NCI-H526 (cell line): ENCODE measurements at regions not wholly inside any gene's neighbourhood (a gene's known extent, or its start where the extent isn't known, plus 50 kb on each side); places are given as distances from the start of the nearest gene placed in this dataset.

Source experiments
- DNase-seq, 2 experiments: peaks; one replicate each; lab custom pipeline; 2025; lab: John Stamatoyannopoulos, UW

DNA sequence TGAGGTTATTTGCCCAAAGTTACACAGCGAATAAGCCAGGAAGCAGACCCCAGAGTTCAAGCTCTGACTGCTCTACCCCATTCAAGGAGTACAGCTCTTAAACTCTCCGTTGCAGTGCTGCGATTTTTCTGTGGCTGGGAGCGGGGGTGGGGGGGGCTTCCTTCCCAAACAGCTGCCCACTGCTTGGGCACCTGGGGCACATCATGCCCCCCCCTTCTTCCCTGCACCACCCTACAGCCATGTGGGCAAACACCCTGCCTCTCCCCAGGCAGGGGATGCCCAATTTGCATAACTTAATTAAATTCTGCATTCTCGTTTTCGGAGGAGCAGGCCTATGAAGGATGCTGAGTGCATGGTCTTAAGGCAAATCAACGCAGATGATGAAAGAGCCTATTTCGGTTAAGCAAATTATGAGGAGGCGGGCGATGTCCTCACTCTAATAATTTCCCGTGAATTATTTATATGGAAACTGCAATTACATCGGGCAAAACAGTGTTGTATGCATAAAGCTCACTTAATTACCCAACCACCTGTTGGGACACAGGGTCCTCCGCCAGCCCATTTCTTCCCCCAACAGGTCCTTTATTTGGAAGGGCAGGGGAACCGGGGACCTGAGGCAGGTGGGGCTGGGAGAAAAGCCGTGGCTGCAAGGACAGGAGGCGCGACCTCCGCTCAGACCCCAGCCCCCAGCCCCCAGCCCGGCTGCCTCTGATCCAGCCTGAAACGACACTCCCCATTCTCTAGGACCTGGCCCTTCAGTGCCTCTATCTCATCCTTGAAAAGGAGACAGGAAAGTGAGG, 610.5 kb downstream of the BUD13 start:
- DNase-seq = peak; percentile 93 to 94

DNA sequence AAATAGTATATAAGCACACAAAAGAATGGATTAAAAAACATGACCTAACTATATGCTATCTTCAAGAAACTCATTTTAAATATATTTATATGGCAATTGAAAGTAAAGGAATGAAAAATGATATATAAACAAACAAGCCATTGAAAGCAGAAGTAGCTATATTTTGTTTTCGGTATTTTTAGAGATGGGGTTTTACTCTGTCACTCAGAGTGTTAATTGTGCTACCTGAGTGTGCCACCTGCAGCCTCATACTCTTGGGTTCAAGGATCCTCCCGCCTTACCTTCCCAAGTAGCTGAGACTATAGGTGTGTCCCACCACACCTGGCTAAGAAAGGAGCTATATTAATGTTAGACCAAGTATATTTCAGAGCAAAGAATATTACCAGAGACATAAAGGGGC, 624.1 kb downstream of the BUD13 start:
- DNase-seq = no peak

DNA sequence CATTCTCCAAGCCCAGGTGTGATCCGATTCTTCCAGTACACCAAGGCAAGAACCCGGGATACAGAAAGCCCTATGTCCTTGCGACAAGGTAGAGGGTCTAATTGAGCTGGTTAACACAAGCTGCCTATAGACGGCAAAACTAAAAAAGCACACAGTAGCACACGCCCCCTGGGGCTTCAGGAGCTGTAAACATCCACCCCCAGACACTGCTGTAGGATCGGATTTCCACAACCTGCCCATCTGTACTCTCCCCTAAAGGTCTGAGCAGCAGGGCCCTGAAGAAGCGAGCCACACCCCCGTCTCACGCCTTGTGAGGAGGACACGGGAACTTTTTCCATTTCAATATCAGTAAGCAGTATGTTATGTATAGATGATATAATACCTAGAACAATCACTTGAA, 624.7 kb downstream of the BUD13 start:
- peak in 1 of 2 experiments; percentile 51 for DNase-seq

DNA sequence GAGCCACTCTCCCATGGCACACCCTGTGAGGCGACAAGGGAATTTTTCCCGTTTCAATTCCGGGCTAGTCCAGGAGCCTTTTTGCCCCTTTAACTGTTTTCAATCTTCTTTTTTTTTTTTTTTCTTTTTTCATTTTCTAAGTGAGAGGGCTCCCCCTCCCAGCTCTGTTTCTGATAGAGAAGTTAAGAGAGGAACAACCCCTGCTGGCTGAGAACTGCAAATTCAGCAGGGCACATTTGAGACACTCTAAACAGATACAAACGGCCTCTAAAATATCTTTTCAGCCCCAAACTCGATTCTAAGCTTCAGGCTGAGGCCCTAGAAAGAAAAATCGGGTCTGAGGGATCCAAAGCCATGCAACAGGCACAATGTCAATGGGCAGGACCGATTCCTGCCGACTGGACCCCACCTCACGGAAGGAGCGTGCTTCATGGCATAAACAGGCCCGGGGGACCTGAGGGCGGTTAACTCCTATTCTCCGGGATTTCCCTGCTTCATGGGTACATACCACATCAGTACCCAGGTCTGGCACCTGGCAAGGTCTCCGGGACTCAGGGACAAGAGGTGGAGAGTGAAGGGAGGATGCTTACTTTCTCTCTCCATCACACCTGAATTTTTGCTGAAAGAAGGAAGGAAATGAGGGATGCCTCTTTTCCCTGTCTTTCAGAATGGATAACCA, 627.5 kb downstream of the BUD13 start:
- DNase-seq = no peak

DNA sequence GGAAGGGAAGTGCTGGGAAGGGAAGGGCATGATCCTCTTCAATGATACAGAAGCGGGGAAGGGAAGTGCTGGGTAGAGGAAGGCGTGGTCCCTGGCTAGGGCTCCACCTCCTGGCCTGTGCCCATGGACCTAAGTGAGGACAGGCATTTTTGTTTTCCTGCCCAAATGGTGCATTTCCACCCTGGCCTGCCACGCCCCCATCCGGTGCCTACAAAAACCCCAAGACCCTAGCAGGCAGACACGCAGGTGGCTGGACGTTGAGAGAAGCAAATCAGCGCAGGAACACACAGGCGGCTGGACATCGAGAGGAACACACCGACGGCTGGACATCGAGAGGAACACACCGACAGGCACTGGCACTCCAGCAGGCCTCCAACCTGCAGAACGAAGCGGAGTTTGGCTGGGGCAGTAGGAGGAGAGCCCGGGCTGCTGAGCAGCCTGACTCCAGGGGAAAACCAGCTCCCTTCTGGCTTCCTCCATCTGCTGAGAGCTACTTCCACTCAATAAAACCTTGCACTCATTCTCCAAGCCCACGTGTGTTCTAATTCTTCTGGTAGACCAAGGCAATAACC, 628.3 kb downstream of the BUD13 start:
- no peak for DNase-seq

DNA sequence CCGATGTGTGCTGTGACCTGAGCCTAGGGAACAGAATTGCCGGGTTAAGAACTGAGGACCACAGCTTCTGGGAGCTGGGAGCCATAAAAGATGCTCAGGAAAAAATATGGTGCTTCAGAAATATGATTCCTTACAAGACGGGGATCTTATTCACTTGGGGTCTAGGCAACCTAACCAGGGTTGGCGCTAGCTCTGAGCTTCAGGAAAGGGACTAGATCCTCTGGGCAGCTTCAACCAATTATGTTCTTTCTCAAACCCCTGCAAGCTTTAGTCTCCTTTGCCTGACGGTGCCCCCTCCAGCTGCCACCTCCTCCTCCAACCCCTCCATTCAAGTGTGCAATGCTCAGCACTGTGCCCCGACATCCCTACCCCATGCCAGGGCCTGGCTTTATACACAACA, 634.1 kb upstream of the CADM1 start:
- no peak for DNase-seq

DNA sequence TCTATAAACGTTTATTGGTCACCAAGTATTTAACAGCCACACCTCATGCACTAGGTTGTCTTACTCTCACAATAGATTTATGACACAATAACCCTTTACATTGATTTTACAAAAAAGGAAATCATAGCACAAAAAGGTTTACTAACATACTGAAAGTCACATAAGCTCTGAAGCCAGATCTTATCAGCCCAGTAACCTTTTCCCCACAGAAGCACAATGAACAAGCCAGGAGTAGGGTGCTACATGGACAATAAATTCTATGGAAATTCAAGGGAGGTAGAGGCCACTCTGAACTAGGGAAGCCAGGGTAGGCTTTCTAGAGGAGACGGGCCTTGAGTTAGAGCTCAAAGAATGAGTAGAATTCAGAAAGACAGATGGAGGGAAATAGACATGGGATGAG, 633.5 kb upstream of the CADM1 start:
- peak; percentile 85 to 91 for DNase-seq

DNA sequence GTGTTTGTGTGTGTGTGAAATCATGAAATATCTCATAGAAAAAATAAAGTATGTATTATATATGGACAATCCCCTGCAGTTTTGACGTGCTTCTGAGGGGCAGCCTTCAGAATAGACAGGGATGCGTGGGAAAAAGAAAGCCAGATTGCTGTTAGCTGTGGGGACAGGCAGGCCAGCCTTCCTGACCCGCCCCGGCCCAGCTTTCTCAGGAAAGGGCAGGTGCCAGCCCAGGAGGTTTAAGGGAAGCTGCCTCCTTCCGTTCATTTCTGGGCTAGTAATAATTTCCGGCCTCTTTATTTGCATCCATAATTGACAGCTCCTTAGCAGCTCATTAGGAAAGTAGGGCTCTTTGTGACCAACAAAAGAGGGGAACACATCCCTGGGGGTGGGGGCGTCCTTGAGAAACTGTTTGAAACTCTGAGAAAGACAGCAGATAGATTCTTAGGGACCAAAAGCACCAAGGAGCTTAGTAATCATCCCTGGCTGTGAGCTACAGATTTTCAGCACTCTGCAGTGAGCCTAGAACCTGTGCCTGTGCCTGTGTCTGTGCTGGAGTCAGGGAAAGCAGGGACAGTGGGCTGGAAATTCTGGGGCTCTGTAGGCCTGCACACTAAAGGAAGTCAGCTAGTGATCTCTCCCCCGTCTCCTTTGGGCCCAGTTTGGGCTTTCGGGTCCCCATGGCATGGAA, 632.9 kb upstream of the CADM1 start:
- DNase-seq = peak; percentile 42 to 75

DNA sequence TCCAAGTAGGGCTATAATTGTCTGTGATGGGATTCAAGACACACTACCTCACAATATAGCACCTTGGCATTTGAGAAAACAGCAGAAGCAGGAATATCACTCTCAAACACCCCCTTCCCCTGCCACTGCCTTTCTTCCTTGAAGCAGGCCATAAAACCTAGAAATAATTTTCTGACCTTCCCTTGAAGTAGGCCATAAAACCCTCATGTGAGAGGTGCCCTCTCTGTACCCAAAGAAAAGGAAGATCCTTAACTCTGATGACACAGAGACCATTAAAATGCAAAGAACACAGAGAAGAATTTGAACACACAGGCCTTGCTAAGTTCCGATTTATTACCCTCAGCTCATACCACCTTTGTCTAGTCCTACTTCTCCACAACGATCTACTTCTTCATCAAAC, 631.7 kb upstream of the CADM1 start:
- DNase-seq = no peak

DNA sequence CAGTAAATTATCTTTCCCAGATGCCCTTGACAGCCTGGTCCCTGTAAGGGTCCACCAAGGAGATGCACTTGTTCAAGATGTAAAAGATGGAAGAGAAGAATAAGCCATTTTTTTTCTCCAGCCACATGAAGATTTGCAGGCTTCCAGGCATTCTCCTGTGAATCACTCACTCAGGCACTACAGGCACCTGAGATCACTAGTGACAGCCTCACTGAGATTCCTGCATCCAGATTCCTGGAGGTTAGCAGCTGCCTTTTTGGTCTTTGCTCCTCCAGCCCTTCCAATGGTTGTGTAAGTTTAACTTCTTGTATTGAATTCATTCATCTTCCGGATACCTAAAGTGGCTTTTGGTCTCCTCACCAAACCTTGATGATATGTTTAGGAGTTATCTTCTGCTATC, 630.2 kb upstream of the CADM1 start:
- DNase-seq = no peak

DNA sequence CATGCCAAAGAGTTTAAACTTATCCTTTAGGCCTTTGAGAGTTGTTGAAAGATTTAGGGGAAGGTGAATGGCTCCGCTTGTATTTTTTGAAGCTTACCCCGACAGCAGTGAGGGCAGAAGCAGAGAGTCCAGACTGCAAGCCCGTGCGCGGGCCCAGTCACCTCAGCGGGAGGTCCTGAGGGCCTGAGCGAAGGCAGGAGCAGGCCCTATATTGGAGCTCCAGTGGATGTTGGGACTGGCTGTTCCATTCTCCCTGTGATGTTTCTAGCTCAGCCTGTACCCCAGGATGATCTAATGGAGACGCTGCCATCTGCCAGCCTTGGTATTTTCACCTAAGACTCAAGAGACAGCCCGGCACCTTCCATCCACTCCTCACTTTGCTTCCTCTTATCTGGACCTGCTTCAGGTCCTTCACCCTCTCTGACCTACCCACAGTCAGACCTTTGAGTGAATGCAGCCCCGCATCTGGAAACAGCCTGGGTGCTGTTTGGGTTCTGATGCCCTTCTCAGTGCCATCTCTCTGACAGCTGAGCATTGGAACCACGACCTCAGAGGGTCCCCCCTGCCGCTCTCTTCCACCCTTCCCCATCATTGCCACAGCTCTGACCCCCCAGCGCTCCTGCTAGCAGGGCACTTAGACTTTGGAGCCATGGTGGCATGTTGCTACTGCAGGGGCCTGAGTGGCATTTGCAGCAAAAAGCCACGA, 628.2 kb upstream of the CADM1 start:
- DNase-seq = no peak

DNA sequence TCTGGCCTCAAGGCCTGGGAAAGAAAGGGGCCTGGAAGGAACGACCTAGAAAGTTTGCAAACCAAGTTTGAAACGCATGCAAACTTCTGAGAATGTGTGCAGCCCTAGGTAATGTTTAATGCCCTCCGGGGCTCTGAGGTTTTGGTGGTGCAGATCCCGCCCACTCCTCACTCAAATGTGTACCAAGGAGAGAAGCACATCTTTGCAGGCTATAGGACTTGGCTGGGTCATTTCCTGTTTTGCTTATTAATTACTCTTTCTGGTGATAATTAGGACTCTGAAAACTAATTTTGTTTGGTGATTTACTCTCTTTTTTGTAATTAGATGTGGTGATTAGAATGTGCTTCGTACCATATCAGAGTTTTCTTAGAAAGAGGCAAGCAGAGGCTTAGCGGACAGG, 625.9 kb upstream of the CADM1 start:
- DNase-seq = no peak

DNA sequence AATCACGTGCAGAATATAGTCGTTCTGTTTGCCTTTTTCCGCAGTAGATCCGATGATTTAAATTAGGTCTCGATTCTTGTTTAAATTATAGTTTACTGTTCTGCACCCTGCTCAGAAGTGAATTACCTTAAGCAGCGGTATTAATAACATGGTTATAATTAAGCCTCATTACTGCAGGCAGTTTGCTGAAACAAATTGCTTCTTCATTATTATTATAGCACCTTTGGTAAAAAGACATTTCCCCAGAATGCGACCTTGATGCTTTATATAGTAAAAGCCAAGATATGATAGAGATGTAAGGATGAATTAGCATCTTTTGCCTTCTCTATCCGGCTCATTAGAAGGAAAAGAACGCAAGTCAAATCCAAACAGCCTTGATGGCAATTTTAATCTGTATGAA, 625.2 kb upstream of the CADM1 start:
- DNase-seq = no peak

DNA sequence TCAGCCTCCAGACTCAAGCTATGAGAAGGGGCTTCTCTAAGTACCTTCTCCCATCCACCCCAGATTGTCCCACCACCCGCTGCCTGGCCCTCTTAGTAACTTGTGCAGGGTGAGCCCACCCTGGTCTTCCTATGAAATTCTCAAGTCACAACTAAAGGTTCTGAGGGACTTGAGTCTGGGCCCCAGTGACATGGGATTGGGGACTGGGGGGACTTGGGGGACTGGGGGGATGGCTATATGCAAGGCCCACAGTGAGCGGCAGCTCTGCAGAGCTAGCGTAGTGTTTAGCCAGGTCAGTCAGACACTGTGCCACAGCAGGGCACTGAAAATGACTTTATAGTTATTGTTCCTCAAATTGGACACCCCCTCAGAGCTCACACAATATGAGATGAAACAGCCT, 622.3 kb upstream of the CADM1 start:
- DNase-seq = no peak

DNA sequence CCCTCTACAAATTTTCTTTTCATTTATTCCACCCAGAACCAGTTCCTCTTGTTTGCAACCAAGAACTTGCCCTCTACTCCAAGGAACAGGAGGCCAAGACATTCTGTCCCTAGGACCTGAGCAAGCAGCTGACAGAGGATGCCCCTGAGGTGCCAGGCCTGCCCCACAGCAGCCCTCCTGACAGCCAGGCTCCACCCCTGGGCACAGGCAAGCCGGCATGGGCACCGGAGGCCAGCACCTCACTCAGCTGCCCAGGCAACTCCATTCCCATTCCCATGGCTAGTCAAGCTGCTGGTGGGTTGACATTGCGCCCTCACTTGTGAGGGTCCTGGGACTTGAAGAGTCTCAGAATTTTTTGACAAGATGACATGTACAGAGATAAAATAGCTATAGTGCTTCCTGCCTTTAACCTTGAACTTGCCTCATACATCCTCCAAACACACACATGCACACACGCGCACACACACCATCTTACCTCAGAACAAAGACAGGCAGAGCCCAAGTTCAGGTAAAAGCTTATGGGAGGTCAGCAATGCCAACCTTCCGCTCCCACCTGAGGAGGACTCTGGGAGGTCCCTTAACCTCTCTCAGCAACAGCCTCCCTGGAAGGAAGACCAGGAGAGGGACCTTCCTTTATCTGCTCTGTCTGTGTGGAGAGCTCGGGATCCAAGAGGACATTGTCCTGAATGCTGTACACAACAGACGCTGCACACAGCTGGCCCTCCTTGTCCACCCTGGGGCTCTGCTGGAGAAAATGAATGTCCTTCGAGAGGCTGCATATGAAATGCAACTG, 620.9 kb upstream of the CADM1 start:
- DNase-seq = no peak

DNA sequence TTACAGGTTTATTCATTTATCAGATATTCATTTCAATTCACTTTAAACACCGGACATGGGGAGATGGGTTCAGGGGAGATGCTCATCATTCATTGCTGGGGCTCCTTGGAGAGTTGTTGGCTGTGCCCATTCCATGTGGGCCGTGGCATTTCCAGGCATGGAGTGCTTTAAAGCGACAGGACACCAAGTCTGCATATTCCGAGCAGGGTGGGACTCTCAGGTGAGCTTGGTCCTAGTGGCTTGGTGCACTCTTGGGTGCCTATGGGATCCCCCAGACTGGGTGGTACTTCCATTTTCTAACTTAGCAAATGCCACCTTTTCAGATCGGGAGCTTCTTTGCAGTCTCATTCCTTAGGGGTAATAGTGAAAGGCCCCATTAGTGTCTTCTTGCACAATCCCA, 619.5 kb upstream of the CADM1 start:
- no peak for DNase-seq

DNA sequence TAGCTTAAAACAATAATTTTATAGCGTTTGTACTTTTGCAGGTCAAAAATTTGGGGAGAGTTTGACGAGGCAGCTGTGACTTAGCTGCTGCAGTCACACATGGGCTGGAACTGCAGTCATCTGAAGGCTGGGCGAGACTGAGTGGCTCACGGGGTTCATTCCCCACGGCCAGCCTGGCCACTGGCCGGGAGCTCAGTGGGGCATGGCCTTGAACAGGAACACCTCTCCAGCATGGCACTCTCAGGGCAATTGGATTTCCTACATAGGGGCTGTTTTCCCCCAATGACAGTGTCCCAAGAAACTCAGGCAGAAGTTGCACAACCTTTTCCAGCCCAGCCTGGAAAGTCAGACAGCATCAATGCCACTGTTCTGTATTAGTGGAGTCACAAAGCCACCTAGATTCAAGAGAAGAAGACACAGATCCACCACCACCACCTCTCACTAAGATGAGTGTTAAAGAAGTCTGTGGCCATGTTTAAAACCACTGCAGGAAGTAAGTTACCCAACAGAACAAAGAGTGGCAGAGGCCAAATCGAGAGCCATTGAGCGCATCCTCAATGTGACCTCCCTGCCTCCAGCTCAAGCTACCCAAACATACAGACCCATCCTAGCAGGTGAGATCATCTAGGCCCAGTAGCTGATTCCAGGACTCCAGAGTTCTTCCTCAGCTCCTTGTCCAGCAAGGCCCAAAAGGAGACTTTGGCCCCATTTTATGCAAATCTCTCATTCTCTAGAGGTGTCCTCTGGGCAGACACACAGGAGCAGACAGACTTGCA, 618.7 kb upstream of the CADM1 start:
- DNase-seq = no peak

DNA sequence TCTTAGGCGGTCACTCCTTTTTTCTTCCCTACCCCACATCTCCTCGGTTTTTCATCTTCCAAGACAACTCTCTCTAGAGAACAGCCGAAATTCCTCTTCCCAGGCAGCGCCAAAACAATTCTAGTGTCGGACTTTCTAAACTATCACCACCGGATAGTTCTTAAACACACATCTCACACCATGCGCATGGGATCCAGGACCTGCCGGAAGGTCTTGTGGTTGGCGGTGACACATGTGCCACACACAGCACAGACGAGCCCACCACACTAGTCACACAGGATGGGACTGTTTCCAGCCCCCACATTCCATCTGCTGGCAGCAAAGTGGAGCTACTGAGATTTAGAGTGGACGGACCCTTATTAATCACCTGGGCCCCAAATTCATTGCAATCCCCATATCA, 614.9 kb upstream of the CADM1 start:
- DNase-seq = no peak

DNA sequence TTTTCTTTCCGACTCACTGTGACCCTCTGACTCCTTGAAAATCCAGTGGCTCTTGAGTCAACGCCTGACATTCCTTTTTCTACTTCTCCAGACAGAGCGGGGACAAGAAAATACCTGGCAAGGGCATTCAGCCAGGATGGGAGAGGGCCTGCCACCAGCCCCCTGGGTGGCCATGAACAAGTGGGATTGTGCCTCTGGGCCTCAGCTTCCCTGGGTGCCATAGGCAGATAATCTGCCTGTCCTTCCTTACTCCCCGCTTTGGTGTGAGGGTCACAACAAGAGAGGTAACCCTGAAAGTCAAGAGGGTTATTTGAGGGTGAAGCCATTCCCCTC, 613.9 kb upstream of the CADM1 start:
- DNase-seq = no peak

DNA sequence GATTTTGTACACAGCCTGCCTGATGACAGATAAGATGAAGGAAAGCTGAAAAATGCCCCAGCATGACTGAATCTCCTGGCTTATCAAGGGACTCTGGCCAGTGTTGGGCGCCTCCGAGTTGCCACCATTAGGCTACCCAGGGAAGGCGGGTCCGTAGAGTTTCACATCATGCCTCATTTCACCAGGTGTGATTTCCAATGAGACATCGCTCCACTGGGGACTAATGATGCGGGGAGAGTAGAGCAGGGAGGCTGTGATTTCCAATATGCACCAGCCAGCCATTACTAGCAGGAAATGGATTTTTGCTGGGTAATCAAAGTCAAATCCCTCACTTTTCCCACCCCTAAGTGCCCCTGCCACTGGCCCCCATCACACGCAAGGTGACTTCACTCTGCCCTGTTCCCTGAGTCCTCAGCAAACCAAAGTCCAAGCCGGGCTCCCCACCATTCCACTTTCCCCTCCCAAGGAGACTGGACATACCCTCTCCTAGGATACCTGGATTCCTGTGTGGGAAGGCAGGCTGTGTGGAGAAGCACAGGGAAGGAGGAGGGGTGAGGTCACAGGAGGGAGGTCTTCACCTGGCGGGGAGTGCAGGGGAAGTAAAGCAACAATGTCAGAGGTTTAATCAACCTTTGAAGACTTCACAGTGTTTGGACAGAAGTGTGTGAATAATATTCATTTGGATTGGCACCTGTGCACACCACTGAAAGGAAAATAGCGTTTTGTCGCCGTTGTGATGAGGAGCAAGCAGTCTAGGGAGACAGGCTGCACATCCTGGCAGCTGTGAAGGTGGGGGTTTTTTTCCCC, 613.3 kb upstream of the CADM1 start:
- DNase-seq = no peak
